SHP77 treated with DMSO at 0.1 percent for 48 hours (cell line): ENCODE measurements at regions not wholly inside any gene's neighbourhood (a gene's known extent, or its start where the extent isn't known, plus 50 kb on each side); places are given as distances from the start of the nearest gene placed in this dataset.
A peak's percentile ranks its signal among the peaks of the same experiment; 100 is the strongest.
"Not testable (repeated sequence)": the region's sequence is repeated elsewhere in the genome, so short reads cannot be mapped to it uniquely, and the experiment has no call there.

ENCODE experiments used
- DNase-seq: peaks from one replicate; lab custom pipeline; 2025; lab: John Stamatoyannopoulos, UW

GRCh38 chr6:140462076-140462452 lies 1087.6 kb upstream of the CITED2 start:
- DNase-seq = no peak

GRCh38 chr6:140460267-140460666 lies 1085.8 kb upstream of the CITED2 start:
- no peak for DNase-seq

GRCh38 chr6:140459209-140459608 lies 1084.8 kb upstream of the CITED2 start:
- peak; percentile 11 for DNase-seq

GRCh38 chr6:140446241-140446640 lies 1071.8 kb upstream of the CITED2 start:
- DNase-seq = no peak

- DNase-seq = no peak
Observed at GRCh38 chr6:140445474-140446004, 1071.1 kb upstream of the CITED2 start.

GRCh38 chr6:140443112-140443511 lies 1068.7 kb upstream of the CITED2 start:
- DNase-seq = not testable (repeated sequence)

- DNase-seq = no peak
Observed at GRCh38 chr6:140441256-140441655, 1066.8 kb upstream of the CITED2 start.

- DNase-seq = no peak
Observed at GRCh38 chr6:140440223-140440835, 1065.9 kb upstream of the CITED2 start.

GRCh38 chr6:140438346-140438735 lies 1063.9 kb upstream of the CITED2 start:
- no peak for DNase-seq

- no peak for DNase-seq
Observed at GRCh38 chr6:140437619-140438345, 1063.3 kb upstream of the CITED2 start.

GRCh38 chr6:140436023-140436811 lies 1061.8 kb upstream of the CITED2 start:
- no peak for DNase-seq

GRCh38 chr6:140434761-140435160 lies 1060.3 kb upstream of the CITED2 start:
- no peak for DNase-seq

- no peak for DNase-seq
Observed at GRCh38 chr6:140433072-140433471, 1058.6 kb upstream of the CITED2 start.

- no peak for DNase-seq
Observed at GRCh38 chr6:140427842-140428241, 1053.4 kb upstream of the CITED2 start.

- no peak for DNase-seq
Observed at GRCh38 chr6:140414966-140415620, 1040.6 kb upstream of the CITED2 start.

- DNase-seq = no peak
Observed at GRCh38 chr6:140403020-140403419, 1028.6 kb upstream of the CITED2 start.

- DNase-seq = no peak
Observed at GRCh38 chr6:140401761-140402160, 1027.3 kb upstream of the CITED2 start.

GRCh38 chr6:140398076-140398475 lies 1023.6 kb upstream of the CITED2 start:
- no peak for DNase-seq

GRCh38 chr6:140397106-140397505 lies 1022.7 kb upstream of the CITED2 start:
- no peak for DNase-seq

- DNase-seq = no peak
Observed at GRCh38 chr6:140393665-140394540, 1019.5 kb upstream of the CITED2 start.

GRCh38 chr6:140388815-140389214 lies 1014.4 kb upstream of the CITED2 start:
- DNase-seq = no peak
